GM12872 (cell line): ENCODE measurements at regions not wholly inside any gene's neighbourhood (a gene's known extent, or its start where the extent isn't known, plus 50 kb on each side); places are given as distances from the start of the nearest gene placed in this dataset.

Source experiments
- CTCF ChIP-seq: IDR thresholded peaks from 3 replicates; pipeline ENCODE4 v1.5.1; 2011; ENCODE audit warnings: low read depth, mild to moderate bottlenecking, low read length, moderate library complexity; ENCODE audit not compliant: insufficient read depth

GRCh38 chr16:26898200-26898599 is 168.5 kb upstream of the C16orf82 start:
- TF ChIP-seq CTCF = no peak

DNA sequence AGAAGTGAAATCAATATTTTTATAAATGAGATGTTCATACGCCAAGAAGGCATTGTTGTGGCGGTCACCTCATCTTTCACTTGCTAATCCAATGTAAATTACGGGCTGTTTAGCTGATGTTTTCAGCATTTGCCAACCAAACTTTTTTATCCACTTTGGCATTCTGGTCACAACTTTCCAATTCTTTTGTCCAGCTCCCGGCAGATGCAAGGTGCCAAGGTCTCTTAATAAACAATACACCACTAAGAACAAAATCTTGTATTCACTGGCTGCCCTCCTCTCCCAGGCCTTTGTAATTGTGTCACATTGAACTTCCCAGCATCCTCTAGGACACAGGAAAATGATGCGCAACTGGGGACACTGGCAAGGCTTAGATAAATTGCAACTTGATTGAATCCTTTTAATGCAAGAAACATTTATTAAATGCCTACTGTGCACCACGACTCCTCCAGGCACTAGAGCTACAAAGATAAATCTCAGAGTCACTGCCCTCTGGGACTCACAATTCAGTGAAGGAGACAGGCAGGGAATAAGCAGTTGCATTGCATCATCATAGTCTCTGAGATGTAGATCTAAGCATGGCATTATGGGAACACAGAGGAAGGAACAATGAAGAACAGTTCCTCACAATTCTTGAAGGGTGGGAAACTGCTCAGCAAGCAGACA is 165.4 kb upstream of the C16orf82 start:
- no peak for TF ChIP-seq CTCF

GRCh38 chr16:26901983-26902382 is 164.7 kb upstream of the C16orf82 start:
- TF ChIP-seq CTCF = no peak

DNA sequence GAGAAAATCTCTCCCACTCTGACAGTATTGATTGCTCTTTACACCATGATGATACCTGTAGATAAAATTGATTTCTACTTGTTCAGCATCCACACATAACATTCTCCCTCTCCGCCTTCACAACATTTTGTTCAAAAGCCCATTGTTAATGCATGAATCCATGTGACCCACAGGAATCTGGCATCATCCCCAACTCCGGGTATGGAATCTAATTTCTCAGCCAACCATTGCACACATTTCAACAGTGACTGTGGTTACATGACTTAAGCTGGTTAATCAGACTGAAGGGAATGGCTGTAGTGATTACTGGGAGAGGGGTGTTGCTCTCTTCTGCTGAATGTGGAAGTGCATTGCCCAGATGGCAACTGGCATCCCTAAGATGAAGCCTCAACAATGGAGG is 161.4 kb upstream of the C16orf82 start:
- no peak for TF ChIP-seq CTCF

- TF ChIP-seq CTCF = no peak
Observed at GRCh38 chr16:26909623-26910022, 157.1 kb upstream of the C16orf82 start.

GRCh38 chr16:26911436-26911835 is 155.3 kb upstream of the C16orf82 start:
- no peak for TF ChIP-seq CTCF

- TF ChIP-seq CTCF = no peak
Observed at GRCh38 chr16:26913851-26914250, 152.9 kb upstream of the C16orf82 start.
